Stimulated activated CD4-positive, alpha-beta T cell treated with anti-CD3 and anti-CD28 coated beads, Interleukin-2, amount 100 ng/mL, for 24 hours (primary cell): ENCODE measurements at regions not wholly inside any gene's neighbourhood (a gene's known extent, or its start where the extent isn't known, plus 50 kb on each side); places are given as distances from the start of the nearest gene placed in this dataset.

Experiments used
- DNase-seq, 2 donors: peaks; one replicate each; pipeline ENCODE4 v3.0.0-alpha.2; 2020

GRCh38 chr9:93827545-93828330 is 127.4 kb downstream of the BARX1 start:
- DNase-seq = peak; percentile 45 to 63

DNA sequence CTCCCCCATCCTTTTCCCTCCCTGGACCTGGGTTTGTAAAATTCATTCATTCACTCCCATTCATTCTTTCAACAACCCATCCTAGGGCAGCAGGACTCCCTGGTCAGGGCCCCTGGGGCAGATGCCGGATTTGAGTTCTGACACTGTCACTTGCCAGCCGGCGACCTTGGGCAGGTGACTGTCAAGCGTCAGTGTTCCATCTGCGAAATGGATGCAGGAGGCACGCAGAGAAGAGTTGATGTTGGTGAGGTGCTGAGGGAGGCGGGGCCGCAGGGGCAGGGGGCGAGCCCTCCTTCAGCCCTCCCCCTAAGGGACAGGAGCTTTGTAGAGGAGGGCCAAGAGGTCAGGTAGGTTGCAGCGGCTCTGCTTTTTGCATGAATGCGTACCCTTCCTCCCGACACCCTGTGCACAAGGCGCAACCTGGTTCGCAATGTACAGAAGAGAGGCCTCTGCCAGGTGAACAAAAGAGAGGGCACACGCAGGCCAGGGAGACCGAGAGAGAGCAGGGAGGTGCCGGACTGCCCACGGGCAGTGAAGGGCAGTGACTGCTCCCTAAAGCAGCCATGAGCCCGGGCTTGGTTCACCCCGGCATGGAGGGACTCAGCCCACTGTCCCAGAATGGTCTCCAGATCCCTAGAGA is 128.1 kb downstream of the BARX1 start:
- DNase-seq = no peak

- DNase-seq = peak; percentile 55 to 71
Observed at GRCh38 chr9:93826209-93826608, 128.9 kb downstream of the BARX1 start.

- no peak for DNase-seq
Observed at GRCh38 chr9:93825348-93826115, 129.6 kb downstream of the BARX1 start.

DNA sequence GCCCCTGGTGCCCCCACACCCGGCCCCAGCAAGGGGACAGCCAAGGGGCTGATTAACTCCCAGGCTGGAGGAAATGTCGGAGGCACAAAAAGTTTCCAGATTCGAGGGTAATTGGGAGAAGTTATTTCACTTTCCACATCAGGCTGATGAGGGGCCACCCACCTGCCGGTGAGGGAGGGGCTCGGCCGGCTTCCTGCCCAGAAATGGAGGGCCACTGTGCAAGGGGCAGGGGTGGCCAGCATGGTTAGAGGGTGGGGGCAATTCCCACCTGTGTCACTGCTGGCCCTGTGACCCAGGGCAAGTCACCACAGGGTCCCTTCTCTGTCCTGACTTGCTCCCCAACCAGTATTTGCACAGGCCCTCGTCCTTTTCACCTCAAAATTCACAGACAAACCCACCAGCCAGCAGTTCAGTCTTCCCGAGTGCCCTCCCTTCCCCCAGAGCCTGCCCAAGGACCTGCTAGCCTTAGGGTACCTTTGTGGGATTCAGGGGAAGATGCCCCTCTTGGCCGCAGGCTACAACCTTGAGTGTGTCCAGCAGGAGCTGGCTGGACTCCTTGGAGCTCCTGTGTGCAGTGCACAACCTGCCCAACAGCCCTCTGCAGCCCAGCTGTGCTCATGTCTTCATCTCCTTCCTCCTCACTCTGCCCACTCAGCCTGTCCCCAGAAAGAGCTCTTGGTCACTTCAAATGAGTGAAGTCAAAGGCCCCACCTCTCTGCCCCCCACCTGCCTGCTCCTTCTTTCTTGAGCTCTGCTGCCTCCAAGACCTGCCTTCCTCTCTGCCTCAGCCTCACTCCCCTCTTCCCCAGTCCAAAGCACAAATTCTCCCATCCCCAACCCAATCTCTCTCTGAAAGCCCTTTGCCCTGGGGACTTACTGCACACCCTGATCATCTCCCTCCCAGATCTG is 130.5 kb downstream of the BARX1 start:
- DNase-seq = no peak

- no peak for DNase-seq
Observed at GRCh38 chr9:93823245-93824072, 131.7 kb downstream of the BARX1 start.

GRCh38 chr9:93822229-93822628 is 132.9 kb downstream of the BARX1 start:
- no peak for DNase-seq

- no peak for DNase-seq
Observed at GRCh38 chr9:93821307-93821703, 133.8 kb downstream of the BARX1 start.

GRCh38 chr9:93820667-93821306 is 134.4 kb downstream of the BARX1 start:
- no peak for DNase-seq

DNA sequence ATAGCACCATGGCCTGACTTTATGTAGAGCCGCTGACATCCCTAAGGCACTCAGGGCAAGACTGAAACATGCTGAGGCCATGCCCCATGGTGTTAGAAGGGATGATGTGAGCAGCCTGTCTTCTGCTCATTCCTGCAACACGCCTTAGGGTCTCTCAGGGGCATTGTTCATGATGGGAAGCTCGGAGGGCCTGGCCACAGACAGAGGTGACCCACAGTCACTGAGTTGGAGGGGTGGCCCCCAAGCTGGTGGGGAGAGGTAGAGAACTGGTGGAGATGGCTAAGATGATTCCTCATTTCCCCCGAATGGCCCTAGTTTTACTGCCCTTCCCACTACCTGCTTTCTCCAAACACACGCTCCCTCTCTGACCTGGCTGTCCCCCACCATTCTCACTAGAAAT is 135.2 kb downstream of the BARX1 start:
- DNase-seq = no peak

GRCh38 chr9:93818827-93819472 is 136.2 kb downstream of the BARX1 start:
- DNase-seq = no peak

DNA sequence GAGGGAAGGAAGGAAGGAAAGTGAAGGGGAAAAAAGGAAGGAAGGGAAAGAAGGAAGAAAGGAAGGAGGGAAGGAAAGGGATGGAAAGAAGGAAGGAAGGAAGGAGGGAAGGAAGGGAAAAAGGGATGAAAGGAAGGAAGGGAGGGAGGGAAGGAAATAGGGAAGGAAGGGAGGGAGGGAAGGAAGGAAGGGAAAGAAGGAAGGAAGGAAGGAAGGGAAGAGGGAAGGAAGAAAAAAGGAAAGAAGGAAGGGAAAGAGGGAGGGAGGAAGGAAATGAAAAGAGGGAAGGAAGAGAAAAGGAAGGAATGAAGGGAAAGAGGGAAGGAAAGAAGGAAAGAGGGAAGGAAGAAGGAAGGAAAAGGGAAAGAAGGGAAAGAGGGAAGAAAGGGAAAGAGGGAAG is 136.9 kb downstream of the BARX1 start:
- no peak for DNase-seq

DNA sequence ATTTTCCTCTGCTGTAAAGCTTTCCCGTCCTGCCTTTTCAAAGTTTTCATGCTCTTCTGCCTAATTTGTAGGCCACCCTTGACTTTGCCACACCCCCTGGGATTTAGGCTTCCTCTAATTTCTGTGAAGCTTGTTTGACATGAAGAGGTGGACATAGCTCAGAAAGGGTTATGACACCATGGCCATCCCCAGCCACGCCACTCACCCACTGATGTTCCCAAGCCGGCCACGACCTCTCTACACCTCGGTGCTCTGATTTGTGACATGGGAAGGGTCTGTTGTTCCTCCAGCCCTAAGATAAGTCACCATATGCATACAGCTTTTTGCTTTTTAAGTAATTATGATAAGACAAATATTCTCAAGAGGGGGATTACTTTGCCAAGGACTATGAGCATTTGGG is 139.5 kb downstream of the BARX1 start:
- DNase-seq = no peak

DNA sequence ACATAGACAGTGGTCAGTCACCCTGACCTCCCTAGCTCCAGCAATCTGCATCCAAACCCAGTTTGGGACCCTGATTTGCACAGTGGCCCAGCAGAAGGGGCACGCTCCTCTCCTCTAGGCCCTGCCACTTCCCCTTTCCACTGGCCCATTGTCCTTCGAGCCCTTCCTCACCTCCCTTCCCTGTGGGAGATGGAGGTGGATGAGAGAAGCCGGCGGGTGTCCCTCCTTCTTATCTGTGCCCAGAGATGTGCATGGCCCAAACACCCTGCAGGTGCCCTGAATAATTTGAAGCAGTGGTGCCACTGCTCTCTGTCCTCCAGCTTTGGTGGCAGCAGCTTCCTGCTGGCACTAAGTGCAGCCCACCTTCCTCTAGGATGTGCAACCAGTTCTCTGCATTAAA is 140.0 kb downstream of the BARX1 start:
- DNase-seq = no peak

- DNase-seq = no peak
Observed at GRCh38 chr9:93814077-93814956, 140.8 kb downstream of the BARX1 start.

GRCh38 chr9:93813221-93814076 is 141.7 kb downstream of the BARX1 start:
- no peak for DNase-seq

GRCh38 chr9:93812410-93812668 is 142.8 kb downstream of the BARX1 start:
- DNase-seq = no peak

DNA sequence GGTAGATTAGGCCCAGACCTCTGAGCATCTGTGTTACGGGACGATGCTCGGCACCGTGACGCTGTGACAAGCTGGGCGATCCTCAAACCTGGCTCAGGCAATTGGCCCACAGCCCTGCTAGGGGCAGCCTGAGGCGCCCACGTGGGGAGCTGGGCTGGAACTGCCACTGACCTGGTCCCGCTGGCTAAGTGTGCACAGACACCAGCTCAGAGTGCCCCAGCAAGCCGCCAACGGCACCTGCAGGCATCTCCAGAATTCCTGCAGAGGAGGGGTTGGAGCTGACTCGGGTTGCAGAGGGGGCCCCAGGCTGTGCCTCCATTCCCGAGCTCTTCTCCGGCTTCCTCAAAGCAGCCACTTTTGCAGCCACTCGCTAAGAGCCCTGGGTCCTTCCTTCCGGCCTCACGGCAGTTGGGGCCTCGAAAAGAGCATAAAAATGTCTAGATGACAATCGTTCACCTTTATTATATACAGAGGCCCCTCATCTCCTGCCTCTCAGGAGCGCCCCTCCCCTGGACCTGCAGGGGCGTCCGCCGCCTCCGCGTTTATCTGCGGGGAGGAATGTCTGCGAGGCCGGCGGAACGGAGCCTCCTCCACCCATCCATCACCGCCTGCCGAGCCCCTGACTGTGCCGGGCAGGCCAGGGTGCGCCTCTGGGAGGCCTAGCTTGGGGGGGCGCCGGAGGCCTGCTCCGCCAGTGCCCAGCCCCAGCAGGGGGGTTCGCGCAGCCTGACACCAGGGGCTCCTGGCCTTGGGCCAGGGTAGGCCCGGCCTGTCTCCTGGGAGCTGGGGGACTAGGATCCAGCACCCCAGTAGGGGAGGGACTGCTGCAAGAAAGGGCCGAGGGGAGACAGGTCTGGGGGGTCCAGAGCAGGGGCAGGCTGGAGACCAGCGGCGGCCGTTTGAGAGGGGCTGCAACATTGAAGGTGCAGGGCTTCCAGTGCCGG is 144.9 kb downstream of the BARX1 start:
- DNase-seq = no peak
